ENCODE measurements at regions not wholly inside any gene's neighbourhood (a gene's known extent, or its start where the extent isn't known, plus 50 kb on each side); places are given as distances from the start of the nearest gene placed in this dataset.

- DNase-seq = no peak
- Mint-ChIP-seq H3K9me3 (peaks cover 0 to 5% (median 0%) of the 10 kb centered on the region in 6 donors), H3K4me1 (peaks cover 2 to 11% of the 10 kb centered on the region in 2 donors), H3K27ac (no peak overlapping the region), H3K36me3 (peaks cover 0 to 3% (median 0%) of the 10 kb centered on the region in 3 donors), H3K4me3 (no peak overlapping the region), H3K27me3 (ENCODE audit: low read depth in 3 of 3) (peaks cover 1 to 6% (median 5%) of the 10 kb centered on the region in 3 donors)
These were observed 233.4 kb upstream of the SPRY2 start for GRCh38 chr13:80574113-80574850.

- H3K27me3 Mint-ChIP-seq (ENCODE audit: low read depth in 3 of 3) = peaks cover 1 to 6% (median 5%) of the 10 kb centered on the region in 3 donors
- no peak overlapping the region for H3K27ac Mint-ChIP-seq
- no peak for DNase-seq
- H3K4me1 Mint-ChIP-seq = peaks cover 2 to 11% of the 10 kb centered on the region in 2 donors
- H3K9me3 Mint-ChIP-seq = no peaks in the 10 kb centered on the region
- no peak overlapping the region for H3K4me3 Mint-ChIP-seq
- peaks cover 0 to 3% (median 0%) of the 10 kb centered on the region in 3 donors for H3K36me3 Mint-ChIP-seq
These were observed 232.0 kb upstream of the SPRY2 start for GRCh38 chr13:80572923-80573316.

- Mint-ChIP-seq H3K4me3 (no peak overlapping the region), H3K36me3 (peaks cover 0 to 3% (median 0%) of the 10 kb centered on the region in 3 donors), H3K9me3 (no peaks in the 10 kb centered on the region), H3K4me1 (peaks cover 2 to 11% of the 10 kb centered on the region in 2 donors), H3K27ac (no peak overlapping the region), H3K27me3 (ENCODE audit: low read depth in 3 of 3) (peaks cover 4 to 6% (median 5%) of the 10 kb centered on the region in 3 donors)
- DNase-seq = no peak
These were observed 231.5 kb upstream of the SPRY2 start for GRCh38 chr13:80572308-80572922.

- no peaks in the 10 kb centered on the region for H3K9me3 Mint-ChIP-seq
- no peak for DNase-seq
- H3K4me3 Mint-ChIP-seq = no peak overlapping the region
- no peak overlapping the region for H3K27ac Mint-ChIP-seq
- H3K4me1 Mint-ChIP-seq = peaks cover 2 to 11% of the 10 kb centered on the region in 2 donors
- H3K36me3 Mint-ChIP-seq = peaks cover 0 to 3% (median 0%) of the 10 kb centered on the region in 3 donors
- peaks cover 3 to 6% (median 4%) of the 10 kb centered on the region in 3 donors for H3K27me3 Mint-ChIP-seq (ENCODE audit: low read depth in 3 of 3)
These were observed 230.7 kb upstream of the SPRY2 start for GRCh38 chr13:80571346-80572307.

GRCh38 chr13:80563439-80563838 lies 222.5 kb upstream of the SPRY2 start:
- peak overlapping the region; percentile 0 to 81 (median 42) for H3K27ac Mint-ChIP-seq
- H3K4me3 Mint-ChIP-seq = peak overlapping the region; percentile 42 to 66 (median 59)
- peak in 1 of 3 donors; percentile 4 for DNase-seq
- H3K27me3 Mint-ChIP-seq (ENCODE audit: low read depth in 3 of 3) = peaks cover 0 to 2% (median 1%) of the 10 kb centered on the region in 3 donors
- no peaks in the 10 kb centered on the region for H3K9me3 Mint-ChIP-seq
- H3K4me1 Mint-ChIP-seq = peaks cover 28 to 33% of the 10 kb centered on the region in 2 donors
- H3K36me3 Mint-ChIP-seq = peaks cover 0 to 3% (median 0%) of the 10 kb centered on the region in 3 donors

GRCh38 chr13:80562433-80563156 lies 221.7 kb upstream of the SPRY2 start:
- H3K27ac Mint-ChIP-seq = peak overlapping the region in 2 of 6 donors; percentile 8 to 22
- peaks cover 0 to 3% (median 0%) of the 10 kb centered on the region in 3 donors for H3K36me3 Mint-ChIP-seq
- peaks cover 0 to 1% (median under 1%) of the 10 kb centered on the region in 3 donors for H3K27me3 Mint-ChIP-seq (ENCODE audit: low read depth in 3 of 3)
- peak in 2 of 3 donors; percentile 2 to 6 for DNase-seq
- peak overlapping the region; percentile 63 to 69 (median 66) for H3K4me3 Mint-ChIP-seq
- H3K9me3 Mint-ChIP-seq = no peaks in the 10 kb centered on the region
- peaks cover 28 to 33% of the 10 kb centered on the region in 2 donors for H3K4me1 Mint-ChIP-seq

GRCh38 chr13:80560609-80561008 lies 219.7 kb upstream of the SPRY2 start:
- H3K27ac Mint-ChIP-seq = no peak overlapping the region
- no peak for DNase-seq
- H3K27me3 Mint-ChIP-seq (ENCODE audit: low read depth in 3 of 3) = peaks cover 0 to 3% (median 0%) of the 10 kb centered on the region in 3 donors

GRCh38 chr13:80559944-80560343 lies 219.0 kb upstream of the SPRY2 start:
- Mint-ChIP-seq H3K27ac (no peak overlapping the region), H3K4me1 (peaks cover 28 to 33% of the 10 kb centered on the region in 2 donors), H3K9me3 (no peaks in the 10 kb centered on the region), H3K4me3 (no peak overlapping the region), H3K36me3 (peaks cover 0 to 3% (median 0%) of the 10 kb centered on the region in 3 donors), H3K27me3 (ENCODE audit: low read depth in 3 of 3) (peaks cover 0 to 3% (median 0%) of the 10 kb centered on the region in 3 donors)
- DNase-seq = no peak

More at GRCh38 chr13:80560609-80561008, 219.7 kb upstream of the SPRY2 start:
- Mint-ChIP-seq H3K9me3 (no peaks in the 10 kb centered on the region), H3K4me3 (no peak overlapping the region), H3K4me1 (peaks cover 28 to 33% of the 10 kb centered on the region in 2 donors), H3K36me3 (peaks cover 0 to 3% (median 0%) of the 10 kb centered on the region in 3 donors)

GRCh38 chr13:80558074-80558473 lies 217.1 kb upstream of the SPRY2 start:
- no peak overlapping the region for H3K4me3 Mint-ChIP-seq
- no peaks in the 10 kb centered on the region for H3K9me3 Mint-ChIP-seq
- H3K27ac Mint-ChIP-seq = no peak overlapping the region
- peaks cover 0 to 2% (median 0%) of the 10 kb centered on the region in 3 donors for H3K27me3 Mint-ChIP-seq (ENCODE audit: low read depth in 3 of 3)
- peaks cover 16 to 18% of the 10 kb centered on the region in 2 donors for H3K4me1 Mint-ChIP-seq
- DNase-seq = no peak
- peaks cover 0 to 3% (median 0%) of the 10 kb centered on the region in 3 donors for H3K36me3 Mint-ChIP-seq

GRCh38 chr13:80555796-80556678 lies 215.1 kb upstream of the SPRY2 start:
- Mint-ChIP-seq H3K4me3 (no peak overlapping the region), H3K4me1 (peaks cover 0 to 9% of the 10 kb centered on the region in 2 donors), H3K27ac (no peak overlapping the region), H3K36me3 (peaks cover 0 to 3% (median 0%) of the 10 kb centered on the region in 3 donors), H3K9me3 (no peaks in the 10 kb centered on the region), H3K27me3 (ENCODE audit: low read depth in 3 of 3) (peaks cover 0 to 4% (median 0%) of the 10 kb centered on the region in 3 donors)
- no peak for DNase-seq

GRCh38 chr13:80552851-80553440 lies 212.0 kb upstream of the SPRY2 start:
- H3K27me3 Mint-ChIP-seq (ENCODE audit: low read depth in 3 of 3) = peaks cover 1 to 6% (median 3%) of the 10 kb centered on the region in 3 donors
- H3K4me1 Mint-ChIP-seq = peaks cover 0 to 9% of the 10 kb centered on the region in 2 donors
- H3K27ac Mint-ChIP-seq = no peak overlapping the region
- H3K36me3 Mint-ChIP-seq = peaks cover 0 to under 1% (median 0%) of the 10 kb centered on the region in 3 donors
- no peaks in the 10 kb centered on the region for H3K9me3 Mint-ChIP-seq
- DNase-seq = no peak
- H3K4me3 Mint-ChIP-seq = no peak overlapping the region

Measured in immature natural killer cell (primary cell).